ENCODE measurements at regions not wholly inside any gene's neighbourhood (a gene's known extent, or its start where the extent isn't known, plus 50 kb on each side); places are given as distances from the start of the nearest gene placed in this dataset.

DNA sequence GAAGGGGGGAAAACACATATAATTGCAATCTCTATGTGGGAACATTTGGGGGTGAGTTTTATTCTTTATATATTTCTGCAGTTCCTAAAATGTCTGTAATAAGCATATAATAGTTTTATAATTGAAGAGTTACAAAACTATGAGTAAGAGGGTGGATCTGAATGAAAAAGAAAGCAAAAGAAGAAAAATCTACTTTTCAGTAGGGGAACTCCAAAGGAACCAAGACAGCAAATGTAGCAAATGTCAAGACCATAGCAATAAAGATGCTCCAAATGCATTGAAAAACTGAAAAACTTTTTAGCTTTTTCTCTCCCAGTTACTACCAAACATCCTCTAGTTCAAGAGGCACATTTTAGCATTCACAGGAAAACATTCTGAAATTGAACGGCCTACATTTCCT lies 434.8 kb downstream of the LMO4 start:
- H3K27ac ChIP-seq = no peak overlapping the region
- TF ChIP-seq CTCF (IDR thresholded peaks at IDR 0.05) (no peak), ZFX (IDR thresholded peaks at IDR 0.05; ENCODE audit: borderline replicate concordance) (no peak)

DNA sequence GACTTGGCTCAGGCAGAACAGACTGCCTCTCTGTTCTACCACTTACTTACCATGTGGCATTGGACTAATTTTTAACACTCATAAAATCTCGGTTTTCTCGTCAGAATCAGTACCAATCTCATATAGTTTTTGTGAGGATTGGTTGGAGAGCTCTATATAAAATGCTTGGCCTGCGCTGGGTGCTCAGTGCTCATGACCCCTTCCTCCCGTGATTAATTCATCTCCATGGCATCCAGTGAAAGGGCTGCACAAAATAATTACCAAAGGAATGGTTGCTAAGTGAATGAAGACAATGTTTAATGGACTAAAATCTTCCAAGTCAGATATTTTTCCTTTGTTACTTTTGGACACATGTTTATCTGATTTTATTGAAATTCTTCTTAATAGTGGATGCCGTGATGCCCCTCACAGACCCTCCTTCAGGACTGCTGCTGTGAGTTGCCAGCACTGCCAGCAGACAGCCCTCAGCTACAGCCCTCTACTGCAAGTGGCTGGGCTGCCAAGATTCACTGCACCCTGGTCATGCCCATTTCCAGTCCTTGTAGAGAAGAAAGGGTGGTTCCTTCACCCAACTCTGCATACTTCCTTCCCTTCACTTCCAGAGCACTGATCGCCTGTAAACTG lies 436.5 kb downstream of the LMO4 start:
- H3K27ac ChIP-seq = no peak overlapping the region
- TF ChIP-seq ZFX (IDR thresholded peaks at IDR 0.05; ENCODE audit: borderline replicate concordance) = no peak
- no peak for TF ChIP-seq CTCF (IDR thresholded peaks at IDR 0.05)

GRCh38 chr1:87765681-87766070 lies 437.0 kb downstream of the LMO4 start:
- no peak for TF ChIP-seq ZFX (IDR thresholded peaks at IDR 0.05; ENCODE audit: borderline replicate concordance)
- no peak overlapping the region for H3K27ac ChIP-seq

DNA sequence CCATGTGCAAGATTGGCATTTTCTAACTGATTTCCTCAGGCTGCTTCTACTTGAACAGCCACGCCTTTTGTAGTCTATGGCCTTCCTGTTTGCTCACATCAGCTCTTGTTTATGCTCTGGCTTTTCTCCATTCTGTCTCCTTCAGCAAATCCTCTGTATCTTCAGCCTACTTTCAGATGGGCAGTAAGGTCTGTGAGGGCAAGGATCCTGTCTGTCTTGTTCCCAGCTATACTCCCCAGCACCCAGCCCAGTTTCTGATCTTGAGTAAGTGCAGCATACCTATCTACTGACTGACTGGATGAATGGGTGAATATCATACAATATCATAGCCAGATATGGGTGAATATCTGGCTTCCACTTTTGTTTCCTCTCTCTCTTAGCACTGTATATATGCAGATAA lies 438.1 kb downstream of the LMO4 start:
- TF ChIP-seq CTCF (IDR thresholded peaks at IDR 0.05) (no peak), ZFX (IDR thresholded peaks at IDR 0.05; ENCODE audit: borderline replicate concordance) (no peak)
- H3K27ac ChIP-seq = no peak overlapping the region

- TF ChIP-seq ZFX (IDR thresholded peaks at IDR 0.05; ENCODE audit: borderline replicate concordance) = no peak
- TF ChIP-seq CTCF (IDR thresholded peaks at IDR 0.05) = no peak
- H3K27ac ChIP-seq = no peak overlapping the region
Measured at GRCh38 chr1:87778896-87779295, 450.2 kb downstream of the LMO4 start.

- H3K27ac ChIP-seq = no peak overlapping the region
- no peak for TF ChIP-seq CTCF (IDR thresholded peaks at IDR 0.05)
- TF ChIP-seq ZFX (IDR thresholded peaks at IDR 0.05; ENCODE audit: borderline replicate concordance) = no peak
Measured at GRCh38 chr1:87781554-87781953, 452.9 kb downstream of the LMO4 start.

GRCh38 chr1:87783315-87783714 lies 454.6 kb downstream of the LMO4 start:
- TF ChIP-seq ZFX (IDR thresholded peaks at IDR 0.05; ENCODE audit: borderline replicate concordance) (no peak), CTCF (IDR thresholded peaks at IDR 0.05) (no peak)

DNA sequence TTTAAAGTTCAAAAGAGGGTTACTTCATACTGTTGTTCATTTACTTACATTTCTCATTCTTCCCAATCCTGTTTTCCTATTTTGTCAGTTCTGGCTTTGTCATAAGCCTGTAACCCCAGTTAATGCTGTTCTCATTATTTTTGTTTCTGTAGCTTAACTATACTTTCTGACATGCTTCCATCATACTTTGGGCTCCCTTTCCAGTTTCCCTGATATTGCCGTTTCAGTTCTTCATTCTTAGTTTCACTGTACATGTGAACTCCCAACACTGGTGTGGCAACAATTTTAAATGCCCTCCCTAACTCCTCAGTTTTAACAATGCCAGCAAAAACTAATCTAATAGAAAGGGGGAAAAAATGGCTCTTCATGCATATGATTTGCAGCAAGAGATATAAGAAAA lies 456.7 kb downstream of the LMO4 start:
- H3K27ac ChIP-seq = no peak overlapping the region
- TF ChIP-seq ZFX (IDR thresholded peaks at IDR 0.05; ENCODE audit: borderline replicate concordance) (no peak), CTCF (IDR thresholded peaks at IDR 0.05) (no peak)

More at GRCh38 chr1:87783315-87783714, 454.6 kb downstream of the LMO4 start:
- no peak overlapping the region for H3K27ac ChIP-seq
